Right lobe of liver (tissue), 4 donors: ENCODE measurements at regions not wholly inside any gene's neighbourhood (a gene's known extent, or its start where the extent isn't known, plus 50 kb on each side); places are given as distances from the start of the nearest gene placed in this dataset.

Experiments
- POLR2A ChIP-seq: fragments of 450-650 bp; IDR thresholded peaks from one replicate; pipeline ENCODE4 v1.6.1; 2017; ENCODE audit warnings: antibody characterized with exemption, mild to moderate bottlenecking
- TF ChIP-seq, protein P1 (sequence below), 4 donors: fragments of 200-600 bp in 3 of 4; fragments of 450-650 bp in 1 of 4; IDR thresholded peaks; one replicate each; pipeline versions ENCODE4 v1.5.1 to v1.8.0; 2016 to 2022; ENCODE audit warnings: antibody characterized with exemption in 4 of 4, mild to moderate bottlenecking in 2 of 4
- donor health status: DM: no; HTN: no; CAD: no.
- donor health status: DM: no; HTN: no; CAD: no.
- donor health status: DM: no; HTN: yes; CAD: no.

DNA sequence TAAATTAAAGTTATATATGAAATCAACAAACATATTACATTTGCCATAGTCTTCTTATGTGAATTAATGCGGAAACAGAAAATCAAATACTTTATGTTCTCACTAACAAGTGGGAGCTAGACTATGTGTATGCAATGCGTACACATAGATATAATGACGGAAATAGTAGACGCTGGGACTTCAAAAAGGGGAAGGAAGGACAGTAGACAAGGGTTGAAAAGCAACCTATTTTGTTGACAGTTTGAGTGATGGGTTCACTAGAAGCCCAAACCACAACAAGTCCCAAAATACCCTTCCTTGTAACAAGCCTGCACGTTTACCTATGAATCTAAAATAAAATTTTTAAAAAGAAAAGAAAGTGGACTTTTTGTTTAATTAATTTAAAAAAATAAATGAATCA is 430.8 kb upstream of the CNTN5 start:
- TF ChIP-seq, protein P1, sequence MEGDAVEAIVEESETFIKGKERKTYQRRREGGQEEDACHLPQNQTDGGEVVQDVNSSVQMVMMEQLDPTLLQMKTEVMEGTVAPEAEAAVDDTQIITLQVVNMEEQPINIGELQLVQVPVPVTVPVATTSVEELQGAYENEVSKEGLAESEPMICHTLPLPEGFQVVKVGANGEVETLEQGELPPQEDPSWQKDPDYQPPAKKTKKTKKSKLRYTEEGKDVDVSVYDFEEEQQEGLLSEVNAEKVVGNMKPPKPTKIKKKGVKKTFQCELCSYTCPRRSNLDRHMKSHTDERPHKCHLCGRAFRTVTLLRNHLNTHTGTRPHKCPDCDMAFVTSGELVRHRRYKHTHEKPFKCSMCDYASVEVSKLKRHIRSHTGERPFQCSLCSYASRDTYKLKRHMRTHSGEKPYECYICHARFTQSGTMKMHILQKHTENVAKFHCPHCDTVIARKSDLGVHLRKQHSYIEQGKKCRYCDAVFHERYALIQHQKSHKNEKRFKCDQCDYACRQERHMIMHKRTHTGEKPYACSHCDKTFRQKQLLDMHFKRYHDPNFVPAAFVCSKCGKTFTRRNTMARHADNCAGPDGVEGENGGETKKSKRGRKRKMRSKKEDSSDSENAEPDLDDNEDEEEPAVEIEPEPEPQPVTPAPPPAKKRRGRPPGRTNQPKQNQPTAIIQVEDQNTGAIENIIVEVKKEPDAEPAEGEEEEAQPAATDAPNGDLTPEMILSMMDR (IDR thresholded peaks at IDR 0.05): no peak
- TF ChIP-seq POLR2A: no peak
